RWPE2 (cell line): ENCODE measurements at regions not wholly inside any gene's neighbourhood (a gene's known extent, or its start where the extent isn't known, plus 50 kb on each side); places are given as distances from the start of the nearest gene placed in this dataset.

ENCODE experiments used
- ATAC-seq: fragments of 200-7000 bp; cut with Tn5 transposase; 3 replicates; pipeline ENCODE4 v1.9.1; 2021; ENCODE audit warnings: low read depth
- DNase-seq: peaks from one replicate; pipeline ENCODE4 v3.0.0-alpha.2; 2020; ENCODE audit warnings: low spot score
- H3K27ac ChIP-seq: fragments of 450-650 bp; 2 replicates; pipeline ENCODE4 v1.5.1; 2017; ENCODE audit warnings: mild to moderate bottlenecking; ENCODE audit not compliant: poor library complexity, severe bottlenecking
- H3K27me3 ChIP-seq: fragments of 250-450 bp; sonication (Bioruptor Pico); 2 replicates; pipeline ENCODE4 v1.5.1; 2021; ENCODE audit warnings: mild to moderate bottlenecking, moderate library complexity; ENCODE audit not compliant: insufficient read depth, poor library complexity, severe bottlenecking
- H3K36me3 ChIP-seq: fragments of 250-450 bp; sonication (Bioruptor Pico); 2 replicates; pipeline ENCODE4 v1.5.1; 2020; ENCODE audit warnings: low read depth, mild to moderate bottlenecking, moderate library complexity
- H3K4me1 ChIP-seq: fragments of 250-450 bp; sonication (Bioruptor Pico); 2 replicates; pipeline ENCODE4 v1.5.1; 2021; ENCODE audit warnings: mild to moderate bottlenecking, moderate library complexity; ENCODE audit not compliant: insufficient read depth, poor library complexity, severe bottlenecking
- H3K4me3 ChIP-seq: fragments of 250-450 bp; sonication (Bioruptor Pico); 2 replicates; pipeline ENCODE4 v1.5.1; 2021; ENCODE audit warnings: mild to moderate bottlenecking, moderate library complexity; ENCODE audit not compliant: severe bottlenecking
- H3K9me3 ChIP-seq: fragments of 250-450 bp; sonication (Bioruptor Pico); 2 replicates; pipeline ENCODE4 v1.5.1; 2021; ENCODE audit warnings: mild to moderate bottlenecking, moderate library complexity; ENCODE audit not compliant: severe bottlenecking
- TF ChIP-seq, protein P1 (sequence below): fragments of 450-650 bp; IDR thresholded peaks from one replicate; pipeline ENCODE4 v1.5.1; 2017; ENCODE audit warnings: mild to moderate bottlenecking, moderate library complexity; ENCODE audit not compliant: poor library complexity, severe bottlenecking

GRCh38 chr3:7817239-7817638 lies 684.4 kb upstream of the LMCD1 start:
- TF ChIP-seq, protein P1, sequence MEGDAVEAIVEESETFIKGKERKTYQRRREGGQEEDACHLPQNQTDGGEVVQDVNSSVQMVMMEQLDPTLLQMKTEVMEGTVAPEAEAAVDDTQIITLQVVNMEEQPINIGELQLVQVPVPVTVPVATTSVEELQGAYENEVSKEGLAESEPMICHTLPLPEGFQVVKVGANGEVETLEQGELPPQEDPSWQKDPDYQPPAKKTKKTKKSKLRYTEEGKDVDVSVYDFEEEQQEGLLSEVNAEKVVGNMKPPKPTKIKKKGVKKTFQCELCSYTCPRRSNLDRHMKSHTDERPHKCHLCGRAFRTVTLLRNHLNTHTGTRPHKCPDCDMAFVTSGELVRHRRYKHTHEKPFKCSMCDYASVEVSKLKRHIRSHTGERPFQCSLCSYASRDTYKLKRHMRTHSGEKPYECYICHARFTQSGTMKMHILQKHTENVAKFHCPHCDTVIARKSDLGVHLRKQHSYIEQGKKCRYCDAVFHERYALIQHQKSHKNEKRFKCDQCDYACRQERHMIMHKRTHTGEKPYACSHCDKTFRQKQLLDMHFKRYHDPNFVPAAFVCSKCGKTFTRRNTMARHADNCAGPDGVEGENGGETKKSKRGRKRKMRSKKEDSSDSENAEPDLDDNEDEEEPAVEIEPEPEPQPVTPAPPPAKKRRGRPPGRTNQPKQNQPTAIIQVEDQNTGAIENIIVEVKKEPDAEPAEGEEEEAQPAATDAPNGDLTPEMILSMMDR: no peak
- Histone ChIP-seq H3K4me3 (no peak overlapping the region), H3K27ac (no peak overlapping the region), H3K27me3 (no peaks in the 10 kb centered on the region), H3K4me1 (no peaks in the 10 kb centered on the region), H3K9me3 (no peaks in the 10 kb centered on the region), H3K36me3 (no peaks in the 10 kb centered on the region)
- DNase-seq: no peak
- no peak for ATAC-seq

DNA sequence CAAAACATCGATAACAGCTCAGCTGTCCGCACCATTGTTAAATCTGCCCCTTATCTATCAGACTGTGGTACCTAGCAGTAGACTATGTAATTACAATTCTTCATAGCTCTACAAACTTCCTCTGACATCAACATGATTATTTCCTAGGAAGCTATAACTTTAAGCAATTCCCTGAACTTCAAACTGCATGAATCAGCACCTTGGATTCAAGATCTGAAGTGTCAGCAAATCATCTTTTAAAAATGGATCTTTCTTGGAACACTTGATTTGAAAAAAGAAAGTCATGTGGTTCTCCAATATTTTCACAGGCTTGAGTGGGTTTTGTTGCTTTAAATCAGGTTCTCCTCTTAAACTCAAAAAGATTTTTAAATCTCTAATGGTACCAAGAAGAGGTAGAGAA lies 680.7 kb upstream of the LMCD1 start:
- H3K27ac ChIP-seq: no peak overlapping the region
- no peak for ATAC-seq
- H3K4me3 ChIP-seq: no peak overlapping the region
- H3K36me3 ChIP-seq: no peaks in the 10 kb centered on the region
- no peaks in the 10 kb centered on the region for H3K27me3 ChIP-seq
- peaks cover 4% of the 10 kb centered on the region for H3K9me3 ChIP-seq
- no peak for DNase-seq
- no peaks in the 10 kb centered on the region for H3K4me1 ChIP-seq
- TF ChIP-seq, protein P1: no peak

GRCh38 chr3:7821858-7822257 lies 679.8 kb upstream of the LMCD1 start:
- Histone ChIP-seq H3K4me3 (no peak overlapping the region), H3K27ac (no peak overlapping the region), H3K9me3 (peaks cover 4% of the 10 kb centered on the region), H3K4me1 (no peaks in the 10 kb centered on the region), H3K36me3 (no peaks in the 10 kb centered on the region), H3K27me3 (no peaks in the 10 kb centered on the region)
- ATAC-seq (no peak), DNase-seq (no peak)
- TF ChIP-seq, protein P1: no peak

DNA sequence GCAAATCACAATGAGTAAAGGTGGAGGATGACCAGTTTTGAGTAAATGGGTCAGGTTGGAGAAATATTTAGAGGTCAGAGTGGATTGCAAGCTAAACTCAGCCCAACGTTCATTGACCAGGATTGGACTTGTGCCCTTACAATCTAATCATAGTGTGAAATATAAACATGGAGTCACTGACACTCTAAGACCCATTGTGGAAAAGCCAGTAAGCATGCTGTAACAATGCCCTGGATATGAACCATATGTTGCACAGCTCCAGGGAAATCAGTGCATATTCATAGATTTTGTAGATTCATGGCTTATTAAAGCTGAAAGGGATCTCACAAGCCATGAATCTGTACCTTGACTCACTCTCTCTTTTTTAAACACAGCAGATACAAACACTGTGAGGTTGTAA lies 660.2 kb upstream of the LMCD1 start:
- Histone ChIP-seq H3K36me3 (no peaks in the 10 kb centered on the region), H3K4me3 (no peak overlapping the region), H3K4me1 (no peaks in the 10 kb centered on the region), H3K27me3 (no peaks in the 10 kb centered on the region), H3K9me3 (no peaks in the 10 kb centered on the region), H3K27ac (no peak overlapping the region)
- DNase-seq (no peak), ATAC-seq (no peak)
- TF ChIP-seq, protein P1: no peak

DNA sequence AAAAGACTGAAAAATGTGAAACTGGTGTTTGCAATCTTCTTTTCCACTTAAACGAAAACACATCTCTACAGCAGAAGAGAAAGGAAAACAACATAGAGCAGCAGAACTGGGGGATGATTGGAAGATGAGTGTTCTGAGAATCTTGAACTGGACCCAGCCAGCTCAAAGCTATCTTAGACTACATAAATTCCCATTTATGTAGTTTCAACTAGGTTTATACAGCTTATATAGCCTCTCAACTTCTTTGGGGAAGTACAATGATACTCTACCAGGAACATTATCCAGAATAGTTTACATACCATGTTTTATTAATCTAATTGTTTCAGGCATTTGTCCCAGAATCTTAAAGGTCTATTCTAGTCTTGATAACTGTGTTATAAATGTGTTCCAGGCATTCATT lies 658.2 kb upstream of the LMCD1 start:
- DNase-seq: no peak
- no peaks in the 10 kb centered on the region for H3K27me3 ChIP-seq
- no peaks in the 10 kb centered on the region for H3K4me1 ChIP-seq
- no peaks in the 10 kb centered on the region for H3K9me3 ChIP-seq
- TF ChIP-seq, protein P1: no peak
- ATAC-seq: no peak
- no peak overlapping the region for H3K27ac ChIP-seq
- no peak overlapping the region for H3K4me3 ChIP-seq
- no peaks in the 10 kb centered on the region for H3K36me3 ChIP-seq
